B cell (primary cell): ENCODE measurements at regions not wholly inside any gene's neighbourhood (a gene's known extent, or its start where the extent isn't known, plus 50 kb on each side); places are given as distances from the start of the nearest gene placed in this dataset.

Experiments used
- ATAC-seq: fragments of 200-7000 bp; cut with Tn5 transposase; one replicate; pipeline ENCODE4 v1.10.0; 2021; ENCODE audit warnings: low read depth, mild to moderate bottlenecking, moderate number of reproducible peaks, moderate library complexity
- CTCF ChIA-PET: fragments of 350-600 bp; sonication (Branson Sonifier 250); formaldehyde crosslinking; loops from one replicate; lab custom pipeline; 2021; ENCODE audit warnings: antibody characterized with exemption, inconsistent platforms; lab: Charles Lee
- POLR2A ChIA-PET: fragments of 350-600 bp; sonication (Branson Sonifier 250); formaldehyde crosslinking; loops from one replicate; lab custom pipeline; 2021; ENCODE audit warnings: antibody characterized with exemption; lab: Charles Lee
- DNase-seq: peaks from one replicate; pipeline ENCODE4 v3.0.0; 2013
- H2AFZ ChIP-seq: 2 replicates; pipeline ENCODE4 v1.6.1; 2012; ENCODE audit warnings: mild to moderate bottlenecking, low read depth, low read length; ENCODE audit not compliant: insufficient read depth, poor library complexity, severe bottlenecking
- H3K27ac ChIP-seq, 2 donors: 1 replicate in 1 of 2; 2 replicates in 1 of 2; pipeline ENCODE4 v1.5.1; 2012 to 2013; ENCODE audit warnings: low read length in 2 of 2, mild to moderate bottlenecking in 2 of 2, moderate library complexity in 1 of 2
- H3K27me3 ChIP-seq, 4 experiments: fragments of 200-600 bp in 1 of 4; sonication (generic) in 1 of 4; replicated peaks in 1 of 4; 1 replicate in 2 of 4; 2 replicates in 2 of 4; pipeline versions ENCODE4 v1.6.1 to v1.7.0; 2013 to 2016; ENCODE audit warnings: low read length in 3 of 4, mild to moderate bottlenecking in 2 of 4, mixed read lengths in 1 of 4, moderate library complexity in 1 of 4; ENCODE audit not compliant: insufficient read depth in 4 of 4, control insufficient read depth in 3 of 4; ENCODE audit errors: control extremely low read depth in 1 of 4
- H3K36me3 ChIP-seq, 2 experiments: replicated peaks in 1 of 2; 1 replicate in 1 of 2; 2 replicates in 1 of 2; pipeline versions ENCODE4 v1.6.1 to v1.7.1; 2013; ENCODE audit warnings: low read length in 1 of 2; ENCODE audit not compliant: insufficient read depth in 2 of 2, control insufficient read depth in 1 of 2; ENCODE audit errors: control extremely low read depth in 1 of 2, extremely low read depth in 1 of 2
- H3K4me1 ChIP-seq, 2 donors: fragments of 200-600 bp in 1 of 2; sonication (generic) in 1 of 2; 1 replicate in 1 of 2; 2 replicates in 1 of 2; pipeline versions ENCODE4 v1.5.1 to v1.6.1; 2013 to 2017; ENCODE audit warnings: low read length in 2 of 2; ENCODE audit not compliant: control insufficient read depth in 2 of 2, insufficient read depth in 2 of 2
- H3K4me2 ChIP-seq: replicated peaks from 2 replicates; pipeline ENCODE3; 2012; ENCODE audit warnings: mild to moderate bottlenecking, low read depth, low read length; ENCODE audit not compliant: poor library complexity, severe bottlenecking
- H3K4me3 ChIP-seq, 5 experiments: fragments of 200-600 bp in 1 of 5; sonication (generic) in 1 of 5; 1 replicate in 3 of 5; 2 replicates in 2 of 5; pipeline versions ENCODE4 v1.5.1 to v1.7.0; 2011 to 2016; ENCODE audit warnings: low read length in 4 of 5, mild to moderate bottlenecking in 4 of 5, low read depth in 2 of 5, control low read depth in 1 of 5, moderate library complexity in 1 of 5; ENCODE audit not compliant: insufficient read depth in 1 of 5; ENCODE audit errors: control extremely low read depth in 1 of 5, extremely low read depth in 1 of 5
- H3K79me2 ChIP-seq: fragments of 200-600 bp; sonication (generic); one replicate; pipeline ENCODE4 v1.6.0; 2016; ENCODE audit warnings: low read length; ENCODE audit not compliant: control insufficient read depth, insufficient read depth
- H3K9ac ChIP-seq: fragments of 200-600 bp; sonication (generic); 2 replicates; pipeline ENCODE4 v1.6.1; 2017; ENCODE audit warnings: mild to moderate bottlenecking, low read length, moderate library complexity
- H3K9me3 ChIP-seq, 3 donors: one replicate each; pipeline versions ENCODE4 v1.6.1 to v1.7.1; 2013; ENCODE audit warnings: low read length in 2 of 3; ENCODE audit not compliant: control insufficient read depth in 2 of 3, insufficient read depth in 1 of 3; ENCODE audit errors: control extremely low read depth in 1 of 3
- H4K20me1 ChIP-seq: 2 replicates; pipeline ENCODE4 v1.6.0; 2012; ENCODE audit warnings: mild to moderate bottlenecking, low read length; ENCODE audit not compliant: insufficient read depth, control insufficient read depth, poor library complexity, severe bottlenecking
- H3K27ac Mint-ChIP-seq: one replicate; pipeline ENCODE4 v1.8.0; 2021; ENCODE audit warnings: mixed read lengths
- H3K27me3 Mint-ChIP-seq: one replicate; pipeline ENCODE4 v1.8.0; 2021; ENCODE audit warnings: mixed read lengths
- H3K4me1 Mint-ChIP-seq: one replicate; pipeline ENCODE4 v1.8.0; 2021; ENCODE audit warnings: mixed read lengths
- H3K4me3 Mint-ChIP-seq: one replicate; pipeline ENCODE4 v1.8.0; 2021; ENCODE audit warnings: mixed read lengths
- H3K9me3 Mint-ChIP-seq: one replicate; pipeline ENCODE4 v1.8.0; 2022; ENCODE audit warnings: mixed read lengths; ENCODE audit not compliant: insufficient read depth
- EZH2 ChIP-seq: IDR thresholded peaks from 2 replicates; pipeline ENCODE4 v1.6.1; 2012; ENCODE audit warnings: borderline replicate concordance, low read depth, mild to moderate bottlenecking, moderate library complexity, low read length; ENCODE audit not compliant: insufficient read depth, poor library complexity, severe bottlenecking
- WGBS: methylation state at CpG from one replicate; pipeline ENCODE4 v1.1.5; 2013; ENCODE audit warnings: missing lambda C conversion rate; ENCODE audit not compliant: insufficient coverage; 5-methylcytosine and 5-hydroxymethylcytosine counted together
- intact Hi-C: fragments of 100-400 bp; cut with micrococcal nuclease; formaldehyde crosslinking; loops from one replicate; pipeline ENCODE4 v1.10.0; 2022
- TF ChIP-seq, protein P1 (sequence below): fragments of 200-600 bp; IDR thresholded peaks from one replicate; pipeline ENCODE4 v1.8.0; 2022; ENCODE audit warnings: antibody characterized with exemption, mild to moderate bottlenecking

DNA sequence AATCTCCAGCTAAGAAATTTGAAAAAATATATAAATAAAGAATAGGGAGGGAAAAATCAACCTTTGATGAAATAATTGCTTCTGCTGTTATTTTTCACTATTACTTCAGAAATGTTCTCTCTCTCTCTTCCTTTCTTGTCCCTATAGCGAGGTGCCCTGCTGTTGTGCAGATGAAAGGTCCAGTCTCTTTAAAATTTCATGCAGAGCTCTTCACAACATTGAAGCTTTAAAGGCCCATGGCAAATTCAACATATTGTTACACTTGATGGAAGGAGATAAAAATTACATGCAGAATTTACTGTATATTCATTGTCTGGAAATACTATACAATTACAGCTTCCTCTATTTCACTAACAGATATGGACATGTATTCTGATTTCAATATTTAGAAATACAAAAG, 86.4 kb upstream of the PSMD7 start:
- H3K4me3 ChIP-seq, result no peak overlapping the region
- WGBS, result no CpG with 5 or more reads among the region's 1 CpG
- no peaks in the 10 kb centered on the region for H3K27me3 ChIP-seq
- H3K9ac ChIP-seq, result no peak overlapping the region
- no peak overlapping the region for H2AFZ ChIP-seq
- no peak for TF ChIP-seq EZH2
- TF ChIP-seq, protein P1, sequence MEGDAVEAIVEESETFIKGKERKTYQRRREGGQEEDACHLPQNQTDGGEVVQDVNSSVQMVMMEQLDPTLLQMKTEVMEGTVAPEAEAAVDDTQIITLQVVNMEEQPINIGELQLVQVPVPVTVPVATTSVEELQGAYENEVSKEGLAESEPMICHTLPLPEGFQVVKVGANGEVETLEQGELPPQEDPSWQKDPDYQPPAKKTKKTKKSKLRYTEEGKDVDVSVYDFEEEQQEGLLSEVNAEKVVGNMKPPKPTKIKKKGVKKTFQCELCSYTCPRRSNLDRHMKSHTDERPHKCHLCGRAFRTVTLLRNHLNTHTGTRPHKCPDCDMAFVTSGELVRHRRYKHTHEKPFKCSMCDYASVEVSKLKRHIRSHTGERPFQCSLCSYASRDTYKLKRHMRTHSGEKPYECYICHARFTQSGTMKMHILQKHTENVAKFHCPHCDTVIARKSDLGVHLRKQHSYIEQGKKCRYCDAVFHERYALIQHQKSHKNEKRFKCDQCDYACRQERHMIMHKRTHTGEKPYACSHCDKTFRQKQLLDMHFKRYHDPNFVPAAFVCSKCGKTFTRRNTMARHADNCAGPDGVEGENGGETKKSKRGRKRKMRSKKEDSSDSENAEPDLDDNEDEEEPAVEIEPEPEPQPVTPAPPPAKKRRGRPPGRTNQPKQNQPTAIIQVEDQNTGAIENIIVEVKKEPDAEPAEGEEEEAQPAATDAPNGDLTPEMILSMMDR, result no peak
- no peak for ATAC-seq
- no peaks in the 10 kb centered on the region for H3K36me3 ChIP-seq
- H3K9me3 ChIP-seq, result no peaks in the 10 kb centered on the region
- H4K20me1 ChIP-seq, result no peaks in the 10 kb centered on the region
- ChIA-PET POLR2A (no interaction called here), CTCF (no interaction called here)
- no peaks in the 10 kb centered on the region for H3K4me1 ChIP-seq
- no peaks in the 10 kb centered on the region for H3K79me2 ChIP-seq
- no peak overlapping the region for H3K27ac ChIP-seq
- Mint-ChIP-seq H3K4me1 (no peaks in the 10 kb centered on the region), H3K9me3 (no peaks in the 10 kb centered on the region), H3K4me3 (no peak overlapping the region), H3K27ac (no peak overlapping the region), H3K27me3 (peaks cover 11% of the 10 kb centered on the region)
- DNase-seq, result no peak
- no peak overlapping the region for H3K4me2 ChIP-seq
- intact Hi-C loops, result no loop called here

DNA sequence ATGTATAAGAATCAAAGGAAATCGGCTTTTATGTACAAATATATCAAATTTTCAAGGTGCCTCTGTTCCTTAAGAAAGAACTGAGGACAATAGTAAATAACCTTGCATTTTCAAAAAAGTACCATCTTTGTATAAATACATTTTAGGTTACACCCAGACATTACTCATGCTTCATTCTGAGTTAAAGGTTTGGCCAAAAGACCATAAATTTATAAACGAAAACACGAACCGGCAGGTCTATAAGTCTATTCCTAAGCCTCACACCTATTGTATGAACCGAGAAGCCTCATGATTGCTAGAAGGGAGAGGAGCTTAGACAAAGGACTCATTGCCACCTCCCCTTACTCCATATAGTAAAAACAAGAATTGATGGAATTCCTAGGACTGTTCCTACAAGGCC, 94.6 kb upstream of the PSMD7 start:
- Mint-ChIP-seq H3K4me3 (no peak overlapping the region), H3K4me1 (no peaks in the 10 kb centered on the region), H3K9me3 (no peaks in the 10 kb centered on the region), H3K27ac (no peak overlapping the region), H3K27me3 (peaks cover 13% of the 10 kb centered on the region)
- no CpG with 5 or more reads among the region's 5 CpGs for WGBS
- DNase-seq (no peak), ATAC-seq (no peak)
- no peak overlapping the region for H3K4me3 ChIP-seq
- no peaks in the 10 kb centered on the region for H3K36me3 ChIP-seq
- intact Hi-C loops, result no loop called here
- TF ChIP-seq EZH2, result no peak
- TF ChIP-seq, protein P1, result no peak
- H3K27ac ChIP-seq, result no peak overlapping the region
- ChIA-PET POLR2A (no interaction called here), CTCF (no interaction called here)
- no peaks in the 10 kb centered on the region for H3K79me2 ChIP-seq
- no peaks in the 10 kb centered on the region for H4K20me1 ChIP-seq
- H3K27me3 ChIP-seq, result no peaks in the 10 kb centered on the region
- no peaks in the 10 kb centered on the region for H3K4me1 ChIP-seq
- no peak overlapping the region for H2AFZ ChIP-seq
- H3K4me2 ChIP-seq, result no peak overlapping the region
- no peaks in the 10 kb centered on the region for H3K9me3 ChIP-seq
- H3K9ac ChIP-seq, result no peak overlapping the region
